Gastrocnemius medialis (tissue), 4 donors: ENCODE measurements at regions not wholly inside any gene's neighbourhood (a gene's known extent, or its start where the extent isn't known, plus 50 kb on each side); places are given as distances from the start of the nearest gene placed in this dataset.
"Not testable (repeated sequence)": the region's sequence is repeated elsewhere in the genome, so short reads cannot be mapped to it uniquely, and the experiment has no call there.

Experiments
- ATAC-seq, 2 donors: fragments of 150-250 bp; one replicate each; pipeline ENCODE4 v1.9.1; 2016
- DNase-seq, 2 donors: peaks; one replicate each; pipeline ENCODE4 v3.0.0-alpha.2; 2019
- H3K27ac ChIP-seq, 4 donors: fragments of 200-600 bp; sonication (generic); 1 replicate in 1 of 4; 2 replicates in 3 of 4; pipeline ENCODE4 v1.5.1; 2016 to 2018; ENCODE audit warnings: mild to moderate bottlenecking in 2 of 4, moderate library complexity in 1 of 4
- H3K27me3 ChIP-seq, 3 donors: fragments of 200-600 bp; sonication (generic) in 2 of 3; 1 replicate in 1 of 3; 2 replicates in 2 of 3; pipeline versions ENCODE4 v1.5.1 to v1.6.0; 2016 to 2019; ENCODE audit warnings: mild to moderate bottlenecking in 1 of 3, moderate library complexity in 1 of 3
- H3K36me3 ChIP-seq, 2 donors: fragments of 200-600 bp; sonication (generic) in 1 of 2; one replicate each; pipeline ENCODE4 v1.5.1; 2017 to 2018
- H3K4me1 ChIP-seq, 2 donors: fragments of 200-600 bp; sonication (generic) in 1 of 2; one replicate each; pipeline ENCODE4 v1.5.1; 2016 to 2017; ENCODE audit warnings: mild to moderate bottlenecking in 2 of 2
- H3K4me3 ChIP-seq, 4 donors: fragments of 200-600 bp; sonication (generic) in 3 of 4; 1 replicate in 1 of 4; 2 replicates in 3 of 4; pipeline ENCODE4 v1.5.1; 2016 to 2019; ENCODE audit warnings: mild to moderate bottlenecking in 2 of 4
- H3K9me3 ChIP-seq, 3 donors: fragments of 200-600 bp; sonication (generic) in 2 of 3; 1 replicate in 1 of 3; 2 replicates in 2 of 3; pipeline ENCODE4 v1.5.1; 2016 to 2019
- POLR2A ChIP-seq, 2 donors: fragments of 450-650 bp; IDR thresholded peaks; one replicate each; pipeline ENCODE4 v1.6.1; 2017; ENCODE audit warnings: antibody characterized with exemption in 2 of 2, mild to moderate bottlenecking in 2 of 2, moderate library complexity in 2 of 2
- in situ Hi-C, 4 donors: fragments of 200-750 bp; cut with MboI; loops; one replicate each; pipeline versions ENCODE4 v1.15.0 to v1.8.0; 2017; ENCODE audit warnings: low sequenced_read_pairs in 4 of 4
- intact Hi-C: fragments of 100-400 bp; cut with DNase I; formaldehyde crosslinking; loops from one replicate; pipeline ENCODE4 v1.15.1; 2023; ENCODE audit warnings: low total_unique reads
- TF ChIP-seq, protein P1 (sequence below), 5 experiments: fragments of 450-650 bp in 3 of 5; fragments of 200-600 bp in 2 of 5; sonication (generic) in 2 of 5; IDR thresholded peaks in 4 of 5; conservative IDR thresholded peaks in 1 of 5; 1 replicate in 4 of 5; 2 replicates in 1 of 5; pipeline ENCODE4 v1.5.1; 2016 to 2019; ENCODE audit warnings: antibody characterized with exemption in 5 of 5, mild to moderate bottlenecking in 3 of 5, moderate library complexity in 3 of 5

DNA sequence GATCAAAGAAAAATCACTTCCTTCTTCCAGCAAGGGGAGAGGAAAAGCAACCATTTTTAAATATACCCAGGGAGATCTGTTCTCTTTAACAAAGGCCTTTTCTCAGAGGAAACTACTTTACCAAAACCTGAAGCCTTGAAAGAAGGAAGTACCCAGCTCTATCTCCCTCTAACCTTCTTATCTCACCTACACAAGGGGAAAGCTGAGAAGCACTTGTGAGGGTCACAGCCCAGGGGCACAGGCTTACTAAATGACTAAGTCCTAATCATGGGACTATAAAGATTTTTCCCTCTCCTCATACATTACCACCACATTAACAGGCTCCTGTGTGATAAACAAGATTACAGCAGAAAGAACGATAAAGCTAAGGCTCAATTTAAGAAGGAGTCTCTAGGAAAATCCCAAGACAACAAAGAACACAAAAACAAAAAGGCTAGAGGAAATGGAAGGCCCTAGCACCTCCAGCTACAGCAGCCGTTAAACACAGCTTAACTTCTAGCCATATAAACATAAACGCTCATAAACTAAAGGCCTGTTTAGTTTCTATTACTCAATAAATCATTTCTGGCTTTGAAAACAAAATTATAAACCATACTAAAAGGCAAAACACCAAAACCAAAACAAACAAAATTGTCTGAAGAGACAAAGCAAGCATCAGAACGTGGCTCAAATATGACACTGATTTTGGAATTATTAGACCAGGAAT lies 284.9 kb upstream of the ECI2 start:
- Histone ChIP-seq H3K27ac (no peak overlapping the region), H3K4me1 (no peaks in the 10 kb centered on the region), H3K27me3 (no peaks in the 10 kb centered on the region), H3K4me3 (no peak overlapping the region), H3K9me3 (no peaks in the 10 kb centered on the region), H3K36me3 (no peaks in the 10 kb centered on the region)
- DNase-seq (no peak), ATAC-seq (no peak)
- intact Hi-C loops, result no loop called here
- in situ Hi-C loops, result no loop called here
- no peak for TF ChIP-seq POLR2A (IDR thresholded peaks at IDR 0.05)
- TF ChIP-seq, protein P1, sequence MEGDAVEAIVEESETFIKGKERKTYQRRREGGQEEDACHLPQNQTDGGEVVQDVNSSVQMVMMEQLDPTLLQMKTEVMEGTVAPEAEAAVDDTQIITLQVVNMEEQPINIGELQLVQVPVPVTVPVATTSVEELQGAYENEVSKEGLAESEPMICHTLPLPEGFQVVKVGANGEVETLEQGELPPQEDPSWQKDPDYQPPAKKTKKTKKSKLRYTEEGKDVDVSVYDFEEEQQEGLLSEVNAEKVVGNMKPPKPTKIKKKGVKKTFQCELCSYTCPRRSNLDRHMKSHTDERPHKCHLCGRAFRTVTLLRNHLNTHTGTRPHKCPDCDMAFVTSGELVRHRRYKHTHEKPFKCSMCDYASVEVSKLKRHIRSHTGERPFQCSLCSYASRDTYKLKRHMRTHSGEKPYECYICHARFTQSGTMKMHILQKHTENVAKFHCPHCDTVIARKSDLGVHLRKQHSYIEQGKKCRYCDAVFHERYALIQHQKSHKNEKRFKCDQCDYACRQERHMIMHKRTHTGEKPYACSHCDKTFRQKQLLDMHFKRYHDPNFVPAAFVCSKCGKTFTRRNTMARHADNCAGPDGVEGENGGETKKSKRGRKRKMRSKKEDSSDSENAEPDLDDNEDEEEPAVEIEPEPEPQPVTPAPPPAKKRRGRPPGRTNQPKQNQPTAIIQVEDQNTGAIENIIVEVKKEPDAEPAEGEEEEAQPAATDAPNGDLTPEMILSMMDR (IDR thresholded peaks at IDR 0.05 in 4 of 5, conservative IDR thresholded peaks at IDR 0.05 in 1 of 5), result no peak

DNA sequence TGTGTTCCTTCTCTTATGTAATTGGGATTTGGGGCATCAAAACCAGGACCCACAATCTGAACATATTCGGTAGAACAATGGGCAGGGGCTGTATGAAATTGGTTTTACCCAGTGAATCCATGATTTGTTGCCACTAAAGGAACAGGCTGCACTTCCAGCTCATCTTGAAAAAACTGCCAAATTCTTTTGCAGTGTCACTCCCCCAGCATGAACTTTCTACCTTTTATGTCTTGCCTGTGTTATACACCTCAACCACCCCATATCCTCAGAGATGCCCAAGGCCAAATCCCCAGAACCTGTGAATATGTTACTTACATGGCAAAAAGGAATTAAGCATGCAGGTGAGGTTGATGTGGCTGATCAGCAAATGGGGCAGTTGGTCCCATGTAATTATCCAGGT lies 280.2 kb upstream of the ECI2 start:
- ATAC-seq, result no peak
- intact Hi-C loops, result no loop called here
- Histone ChIP-seq H3K27me3 (no peaks in the 10 kb centered on the region), H3K36me3 (no peaks in the 10 kb centered on the region), H3K27ac (no peak overlapping the region), H3K9me3 (no peaks in the 10 kb centered on the region), H3K4me1 (no peaks in the 10 kb centered on the region), H3K4me3 (no peak overlapping the region)
- TF ChIP-seq POLR2A (IDR thresholded peaks at IDR 0.05), result no peak
- TF ChIP-seq, protein P1 (IDR thresholded peaks at IDR 0.05 in 4 of 5, conservative IDR thresholded peaks at IDR 0.05 in 1 of 5), result no peak
- no peak for DNase-seq
- in situ Hi-C loops, result no loop called here

DNA sequence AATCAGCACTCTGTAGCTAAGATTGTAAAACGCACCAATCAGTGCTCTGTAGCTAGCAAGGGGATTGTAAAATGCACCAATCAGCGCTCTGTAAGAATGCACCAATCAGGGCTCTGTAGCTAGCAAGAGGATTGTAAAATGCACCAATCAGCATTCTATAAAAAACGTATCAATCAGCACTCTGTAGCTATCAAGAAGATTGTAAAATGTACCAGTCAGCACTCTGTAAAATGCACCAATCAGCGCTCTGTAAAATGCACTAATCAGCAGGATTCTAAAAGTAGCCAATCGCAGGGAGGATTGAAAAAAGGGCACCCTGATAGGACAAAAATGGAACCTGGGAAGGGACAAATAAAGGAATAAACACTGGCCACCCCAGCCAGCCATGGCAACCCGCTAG lies 278.7 kb upstream of the ECI2 start:
- H3K4me3 ChIP-seq, intact Hi-C loops, H3K4me1 ChIP-seq, DNase-seq, H3K27ac ChIP-seq, H3K27me3 ChIP-seq, ATAC-seq, H3K9me3 ChIP-seq, H3K36me3 ChIP-seq, in situ Hi-C loops: not testable (repeated sequence)

DNA sequence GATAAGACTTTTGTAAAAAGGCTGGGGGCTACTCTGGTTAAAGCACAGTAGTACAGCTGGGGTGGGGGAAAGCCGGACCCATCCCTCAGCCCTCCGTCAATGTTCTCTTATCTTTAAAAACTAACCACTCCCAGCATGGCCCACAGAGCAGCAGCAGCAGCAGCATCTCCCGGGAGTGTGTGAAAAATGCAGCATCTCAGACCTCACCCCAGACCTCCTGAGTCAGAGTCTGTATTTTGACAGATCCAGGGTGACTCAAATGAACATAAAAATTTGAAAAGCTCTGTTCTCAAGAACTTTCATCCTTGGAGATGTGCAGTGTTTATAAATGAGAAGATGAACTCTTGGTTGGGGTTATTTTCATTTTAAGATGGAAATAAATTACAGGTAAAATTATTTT lies 277.7 kb upstream of the ECI2 start:
- H3K4me3 ChIP-seq, result no peak overlapping the region
- no peak for ATAC-seq
- TF ChIP-seq POLR2A (IDR thresholded peaks at IDR 0.05), result no peak
- TF ChIP-seq, protein P1 (IDR thresholded peaks at IDR 0.05 in 4 of 5, conservative IDR thresholded peaks at IDR 0.05 in 1 of 5), result no peak
- DNase-seq, result no peak
- intact Hi-C loops, result no loop called here
- no peak overlapping the region for H3K27ac ChIP-seq
- H3K36me3 ChIP-seq, result no peaks in the 10 kb centered on the region
- in situ Hi-C loops, result no loop called here
- H3K4me1 ChIP-seq, result no peaks in the 10 kb centered on the region
- no peaks in the 10 kb centered on the region for H3K9me3 ChIP-seq
- H3K27me3 ChIP-seq, result no peaks in the 10 kb centered on the region

DNA sequence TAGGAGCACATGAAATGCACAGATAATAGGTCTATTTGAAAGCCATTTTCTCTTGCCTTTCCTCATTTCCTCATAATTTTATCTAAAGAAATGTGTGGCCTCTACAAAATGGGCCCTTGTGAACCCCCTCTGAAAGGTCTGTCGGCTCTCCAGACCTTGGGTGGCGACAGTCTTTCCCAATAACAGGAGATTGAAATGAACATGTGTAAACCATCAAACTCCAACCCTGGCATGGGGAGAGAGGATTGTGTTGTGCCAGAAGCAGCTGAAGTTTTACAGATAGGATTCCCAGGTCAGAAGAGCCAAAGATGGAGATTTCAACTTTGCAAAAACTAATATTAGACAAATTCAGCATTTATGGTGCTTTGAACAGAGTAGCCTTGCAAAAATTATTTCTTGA lies 277.1 kb upstream of the ECI2 start:
- no peak overlapping the region for H3K27ac ChIP-seq

More for the DNA sequence above, 277.1 kb upstream of the ECI2 start:
- no peaks in the 10 kb centered on the region for H3K4me1 ChIP-seq
- in situ Hi-C loops (no loop called here), intact Hi-C loops (no loop called here)
- DNase-seq (no peak), ATAC-seq (no peak)
- no peaks in the 10 kb centered on the region for H3K36me3 ChIP-seq
- no peaks in the 10 kb centered on the region for H3K27me3 ChIP-seq
- H3K4me3 ChIP-seq, result no peak overlapping the region
- TF ChIP-seq, protein P1 (IDR thresholded peaks at IDR 0.05 in 4 of 5, conservative IDR thresholded peaks at IDR 0.05 in 1 of 5), result no peak
- no peak for TF ChIP-seq POLR2A (IDR thresholded peaks at IDR 0.05)
- H3K9me3 ChIP-seq, result no peaks in the 10 kb centered on the region
